ENCODE measurements at regions not wholly inside any gene's neighbourhood (a gene's known extent, or its start where the extent isn't known, plus 50 kb on each side); places are given as distances from the start of the nearest gene placed in this dataset.

- DNase-seq: no peak
- TF ChIP-seq, protein P1, sequence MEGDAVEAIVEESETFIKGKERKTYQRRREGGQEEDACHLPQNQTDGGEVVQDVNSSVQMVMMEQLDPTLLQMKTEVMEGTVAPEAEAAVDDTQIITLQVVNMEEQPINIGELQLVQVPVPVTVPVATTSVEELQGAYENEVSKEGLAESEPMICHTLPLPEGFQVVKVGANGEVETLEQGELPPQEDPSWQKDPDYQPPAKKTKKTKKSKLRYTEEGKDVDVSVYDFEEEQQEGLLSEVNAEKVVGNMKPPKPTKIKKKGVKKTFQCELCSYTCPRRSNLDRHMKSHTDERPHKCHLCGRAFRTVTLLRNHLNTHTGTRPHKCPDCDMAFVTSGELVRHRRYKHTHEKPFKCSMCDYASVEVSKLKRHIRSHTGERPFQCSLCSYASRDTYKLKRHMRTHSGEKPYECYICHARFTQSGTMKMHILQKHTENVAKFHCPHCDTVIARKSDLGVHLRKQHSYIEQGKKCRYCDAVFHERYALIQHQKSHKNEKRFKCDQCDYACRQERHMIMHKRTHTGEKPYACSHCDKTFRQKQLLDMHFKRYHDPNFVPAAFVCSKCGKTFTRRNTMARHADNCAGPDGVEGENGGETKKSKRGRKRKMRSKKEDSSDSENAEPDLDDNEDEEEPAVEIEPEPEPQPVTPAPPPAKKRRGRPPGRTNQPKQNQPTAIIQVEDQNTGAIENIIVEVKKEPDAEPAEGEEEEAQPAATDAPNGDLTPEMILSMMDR (IDR thresholded peaks at IDR 0.05): no peak
- no peak for ATAC-seq (ENCODE audit: low read depth)
- H3K4me3 Mint-ChIP-seq: no peak overlapping the region
- POLR2A ChIA-PET: interaction anchor here (0.6 kb wide), 1 partner anchor 227 kb away, joined by 6 read pairs; no protein-coding TSS in a partner anchor
- no peak overlapping the region for H3K27ac Mint-ChIP-seq
- H3K36me3 Mint-ChIP-seq (ENCODE audit: low read depth): no peaks in the 10 kb centered on the region
- no peaks in the 10 kb centered on the region for H3K27me3 Mint-ChIP-seq
- no peaks in the 10 kb centered on the region for H3K4me1 Mint-ChIP-seq
- intact Hi-C loops (cut with micrococcal nuclease): no loop called here
- CTCF ChIA-PET: no interaction called here
- no peaks in the 10 kb centered on the region for H3K9me3 Mint-ChIP-seq
Observed at GRCh38 chr7:155218276-155219153, 79.2 kb upstream of the INSIG1 start.

GRCh38 chr7:155219154-155219531, 78.5 kb upstream of the INSIG1 start:
- CTCF ChIA-PET: no interaction called here
- intact Hi-C loops (cut with micrococcal nuclease): no loop called here
- TF ChIP-seq, protein P1 (IDR thresholded peaks at IDR 0.05): no peak
- Mint-ChIP-seq H3K9me3 (no peaks in the 10 kb centered on the region), H3K27ac (no peak overlapping the region), H3K36me3 (ENCODE audit: low read depth) (no peaks in the 10 kb centered on the region), H3K4me1 (no peaks in the 10 kb centered on the region), H3K4me3 (no peak overlapping the region), H3K27me3 (no peaks in the 10 kb centered on the region)
- DNase-seq (no peak), ATAC-seq (ENCODE audit: low read depth) (no peak)
- POLR2A ChIA-PET: no interaction called here

DNA sequence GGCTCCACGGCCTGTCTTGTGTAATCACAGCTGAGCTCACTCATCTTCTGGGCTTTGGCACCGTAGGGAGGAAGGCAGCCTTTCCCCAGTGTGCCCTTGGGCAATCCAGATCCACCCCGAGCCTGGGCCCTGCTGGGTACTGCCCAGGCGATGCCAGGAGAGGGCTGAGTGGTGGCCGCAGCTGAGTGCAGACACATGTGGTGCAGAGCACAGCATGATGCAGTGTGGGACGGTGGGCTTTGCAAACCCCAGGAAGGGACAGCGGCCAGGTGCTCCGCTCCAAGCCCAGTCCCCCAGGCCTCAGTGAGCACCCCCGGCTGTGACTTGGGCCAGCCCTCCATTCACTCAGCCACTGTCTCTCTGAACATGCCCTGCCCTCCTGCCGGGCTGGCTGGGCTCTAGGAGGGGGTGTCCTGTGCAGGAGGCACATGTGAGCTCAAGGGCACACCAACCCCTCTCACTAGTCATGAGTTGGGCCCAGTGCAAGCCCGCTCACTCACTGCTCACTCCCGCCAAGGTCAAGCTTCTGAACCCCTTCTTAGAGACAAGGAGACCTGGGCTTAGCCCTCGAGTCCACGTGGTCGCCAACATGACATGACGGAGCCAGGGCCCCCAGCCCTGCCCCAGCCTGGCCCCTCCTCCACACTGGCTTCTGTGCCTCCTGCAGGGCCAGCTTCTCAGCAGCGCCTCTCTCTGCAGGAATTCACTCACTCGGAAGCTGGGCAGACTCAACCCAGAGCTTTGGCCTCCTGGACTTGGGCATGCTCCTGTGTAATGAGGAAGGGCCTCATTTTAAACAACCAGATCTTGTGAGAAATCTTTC, 77.5 kb upstream of the INSIG1 start:
- ChIA-PET POLR2A (no interaction called here), CTCF (interaction anchor here (0.6 kb wide), 1 partner anchor 42 kb away, joined by 3 read pairs; no protein-coding TSS in a partner anchor)
- no peaks in the 10 kb centered on the region for H3K36me3 Mint-ChIP-seq (ENCODE audit: low read depth)
- H3K9me3 Mint-ChIP-seq: no peaks in the 10 kb centered on the region
- no peak overlapping the region for H3K27ac Mint-ChIP-seq
- ATAC-seq (ENCODE audit: low read depth) (no peak), DNase-seq (peak; percentile 8)
- TF ChIP-seq, protein P1 (IDR thresholded peaks at IDR 0.05): no peak
- H3K4me1 Mint-ChIP-seq: no peaks in the 10 kb centered on the region
- no peaks in the 10 kb centered on the region for H3K27me3 Mint-ChIP-seq
- intact Hi-C loops (cut with micrococcal nuclease): no loop called here
- H3K4me3 Mint-ChIP-seq: no peak overlapping the region

DNA sequence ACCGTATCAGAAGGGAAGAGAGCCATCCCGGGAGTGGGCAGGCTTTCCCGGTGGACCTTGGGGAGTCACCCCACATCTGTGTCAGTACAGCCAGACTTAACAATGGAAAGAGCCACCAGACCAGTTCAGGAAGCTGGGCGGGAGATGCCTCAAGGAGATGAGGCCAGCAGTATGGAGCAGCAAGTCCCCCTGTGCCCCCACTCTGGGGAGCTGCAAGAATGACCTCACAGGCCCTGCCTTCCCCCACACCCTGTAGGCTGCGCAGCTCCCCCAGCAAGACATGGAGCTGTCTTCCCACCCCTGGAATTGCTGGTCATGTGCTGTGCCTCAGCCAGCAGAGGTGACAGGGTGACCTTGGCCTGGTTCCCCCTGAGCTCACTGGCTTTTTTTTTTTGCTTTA, 76.8 kb upstream of the INSIG1 start:
- no peaks in the 10 kb centered on the region for H3K9me3 Mint-ChIP-seq
- TF ChIP-seq, protein P1 (IDR thresholded peaks at IDR 0.05): no peak
- DNase-seq (no peak), ATAC-seq (ENCODE audit: low read depth) (no peak)
- no peaks in the 10 kb centered on the region for H3K36me3 Mint-ChIP-seq (ENCODE audit: low read depth)
- no peak overlapping the region for H3K4me3 Mint-ChIP-seq
- intact Hi-C loops (cut with micrococcal nuclease): no loop called here
- H3K27ac Mint-ChIP-seq: no peak overlapping the region
- POLR2A ChIA-PET: no interaction called here
- H3K4me1 Mint-ChIP-seq: no peaks in the 10 kb centered on the region
- CTCF ChIA-PET: no interaction called here
- no peaks in the 10 kb centered on the region for H3K27me3 Mint-ChIP-seq

DNA sequence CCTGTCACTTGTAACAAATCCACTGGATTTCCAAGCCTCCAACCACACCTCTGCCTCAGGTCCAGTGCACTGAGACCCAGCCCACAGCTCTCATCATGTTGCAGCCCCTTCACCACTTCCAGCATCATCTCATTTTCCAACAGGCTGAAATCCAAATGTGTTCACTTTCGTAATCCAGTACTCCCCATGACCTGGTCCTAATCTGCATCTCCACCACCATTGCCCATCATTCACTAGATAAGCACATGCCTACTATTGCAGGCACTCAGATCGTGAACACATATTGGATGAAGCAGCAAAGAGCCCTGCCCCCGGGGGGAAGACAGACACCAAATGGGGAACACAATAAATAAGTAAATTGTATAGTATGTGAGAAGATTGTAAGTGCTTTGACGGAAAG, 76.1 kb upstream of the INSIG1 start:
- intact Hi-C loops (cut with micrococcal nuclease): no loop called here

More for the DNA sequence above, 76.1 kb upstream of the INSIG1 start:
- Mint-ChIP-seq H3K36me3 (ENCODE audit: low read depth) (no peaks in the 10 kb centered on the region), H3K9me3 (no peaks in the 10 kb centered on the region), H3K27me3 (no peaks in the 10 kb centered on the region), H3K4me1 (no peaks in the 10 kb centered on the region), H3K27ac (no peak overlapping the region), H3K4me3 (no peak overlapping the region)
- ChIA-PET CTCF (no interaction called here), POLR2A (no interaction called here)
- ATAC-seq (ENCODE audit: low read depth) (no peak), DNase-seq (no peak)
- TF ChIP-seq, protein P1 (IDR thresholded peaks at IDR 0.05): no peak

Data from activated B cell treated with CpG ODN at 0.5 μM for 24 hours (primary cell).